HepG2 (cell line): ENCODE measurements at regions not wholly inside any gene's neighbourhood (a gene's known extent, or its start where the extent isn't known, plus 50 kb on each side); places are given as distances from the start of the nearest gene placed in this dataset.

Experiments used
- ATAC-seq: fragments of 200-7000 bp; cut with Tn5 transposase; 3 replicates; pipeline ENCODE4 v1.9.1; 2020; ENCODE audit warnings: mild to moderate bottlenecking, moderate library complexity
- BruUV-seq: library from RNA; stranded (reverse); fragments of 400-500 nt; replicated peaks from 2 replicates; lab custom pipeline; 2021; lab: Mats Ljungman, UMichigan
- CTCF ChIA-PET: fragments of 300-600 bp; formaldehyde crosslinking; extraction: SDS; loops from one replicate; lab custom pipeline; 2021; ENCODE audit warnings: low total read pairs, inconsistent platforms, low intra/inter-chr PET ratio; lab: Yijun Ruan, JAX
- POLR2A ChIA-PET: fragments of 350-600 bp; sonication (Branson Sonifier 250); formaldehyde crosslinking; loops from one replicate; lab custom pipeline; 2020; ENCODE audit warnings: antibody characterized with exemption, inconsistent platforms; lab: Yijun Ruan, JAX
- DNase-seq: peaks from one replicate; pipeline ENCODE4 v3.0.0-alpha.2; 2015; ENCODE audit warnings: low spot score
- FAIRE-seq: peaks from 3 replicates; lab custom pipeline; 2011; peaks lifted over from hg19 to GRCh38; lab: Jason Lieb, UNC
- H2AFZ ChIP-seq: one replicate; pipeline ENCODE4 v1.6.1; 2011; ENCODE audit warnings: low read length, inconsistent platforms
- H3K27ac ChIP-seq: fragments of 300-600 bp; 3 replicates; pipeline ENCODE4 v1.8.0; 2011; ENCODE audit warnings: mixed run types, mild to moderate bottlenecking, mixed read lengths, low read length, inconsistent platforms; ENCODE audit not compliant: insufficient read depth; ENCODE audit errors: extremely low read length
- H3K27me3 ChIP-seq, 2 experiments: fragments of 200-600 bp in 1 of 2; 2 replicates in 1 of 2; 3 replicates in 1 of 2; pipeline versions ENCODE4 v1.6.0 to v1.8.0; 2011; ENCODE audit warnings: low read length in 2 of 2, mild to moderate bottlenecking in 2 of 2, moderate library complexity in 2 of 2, inconsistent platforms in 1 of 2; ENCODE audit not compliant: insufficient read depth in 2 of 2, control insufficient read depth in 1 of 2
- H3K36me3 ChIP-seq, 2 experiments: fragments of 200-600 bp in 1 of 2; replicated peaks in 1 of 2; 2 replicates in 1 of 2; 3 replicates in 1 of 2; pipeline versions ENCODE4 v1.5.1 to v1.8.0; 2011; ENCODE audit warnings: low read length in 2 of 2, inconsistent platforms in 1 of 2; ENCODE audit not compliant: insufficient read depth in 2 of 2, control insufficient read depth in 1 of 2
- H3K4me1 ChIP-seq: 2 replicates; pipeline ENCODE4 v1.5.1; 2012; ENCODE audit warnings: low read length, inconsistent platforms; ENCODE audit not compliant: insufficient read depth
- H3K4me2 ChIP-seq: 2 replicates; pipeline ENCODE4 v1.6.0; 2011; ENCODE audit warnings: low read depth, low read length, inconsistent platforms
- H3K4me3 ChIP-seq, 3 experiments: fragments of 200-600 bp in 1 of 3; sonication (generic), shearing (Covaris generic) in 1 of 3; replicated peaks in 1 of 3; 2 replicates each; pipeline ENCODE4 v1.5.1; 2011 to 2016; ENCODE audit warnings: low read length in 3 of 3, inconsistent platforms in 2 of 3, low read depth in 2 of 3, mild to moderate bottlenecking in 2 of 3, control low read depth in 1 of 3, mixed read lengths in 1 of 3; ENCODE audit not compliant: insufficient read depth in 1 of 3
- H3K79me2 ChIP-seq: one replicate; pipeline ENCODE4 v1.6.1; 2011; ENCODE audit warnings: low read length, inconsistent platforms; ENCODE audit not compliant: insufficient read depth
- H3K9ac ChIP-seq: 2 replicates; pipeline ENCODE4 v1.6.0; 2011; ENCODE audit warnings: mild to moderate bottlenecking, low read depth, low read length, inconsistent platforms; ENCODE audit not compliant: insufficient read depth
- H3K9me3 ChIP-seq: 2 replicates; pipeline ENCODE4 v1.5.1; 2012; ENCODE audit warnings: mild to moderate bottlenecking, low read length
- H4K20me1 ChIP-seq: 2 replicates; pipeline ENCODE4 v1.6.0; 2011; ENCODE audit warnings: inconsistent platforms, mild to moderate bottlenecking, low read length, moderate library complexity; ENCODE audit not compliant: insufficient read depth
- IRF1 ChIP-seq: sonication (generic); formaldehyde crosslinking; IDR thresholded peaks from 2 replicates; pipeline ENCODE4 v1.4.0; 2020; ENCODE audit warnings: low read depth, mild to moderate bottlenecking, missing genetic modification reagents
- ISL2 ChIP-seq: sonication (generic); formaldehyde crosslinking; IDR thresholded peaks from 2 replicates; pipeline ENCODE4 v1.5.0; 2020; ENCODE audit warnings: missing genetic modification reagents
- KDM3A ChIP-seq: IDR thresholded peaks from 2 replicates; pipeline ENCODE4 v1.6.1; 2018; ENCODE audit warnings: low read depth, missing compliant biosample characterization
- MED1 ChIP-seq: sonication (generic); formaldehyde crosslinking; IDR thresholded peaks from 2 replicates; pipeline ENCODE4 v1.4.0; 2020; ENCODE audit warnings: missing genetic modification reagents
- POLR2A ChIP-seq, 2 experiments: IDR thresholded peaks; 2 replicates each; pipeline ENCODE4 v1.6.1; 2011; ENCODE audit warnings: low read depth in 2 of 2, low read length in 2 of 2, mild to moderate bottlenecking in 1 of 2, moderate library complexity in 1 of 2; ENCODE audit not compliant: insufficient read depth in 1 of 2
- ZBTB3 ChIP-seq: sonication (generic); formaldehyde crosslinking; IDR thresholded peaks from 2 replicates; pipeline ENCODE4 v1.4.0; 2020; ENCODE audit warnings: low read depth, mild to moderate bottlenecking, moderate library complexity, missing genetic modification reagents, borderline replicate concordance
- ZNF282 ChIP-seq: fragments of 450-650 bp; IDR thresholded peaks from 2 replicates; pipeline ENCODE4 v1.6.1; 2018; ENCODE audit not compliant: partially characterized antibody
- ZSCAN21 ChIP-seq: sonication (generic); formaldehyde crosslinking; IDR thresholded peaks from 2 replicates; pipeline ENCODE4 v1.8.0; 2022; ENCODE audit warnings: mild to moderate bottlenecking, missing genetic modification reagents, moderate library complexity, borderline replicate concordance
- WGBS: methylation state at CpG from one replicate; pipeline ENCODE4 v1.1.6; 2017; ENCODE audit warnings: low lambda C conversion rate; 5-methylcytosine and 5-hydroxymethylcytosine counted together
- in situ Hi-C: cut with HindIII; loops from 2 replicates; pipeline ENCODE4 v1.10.0; 2017; ENCODE audit warnings: low pct_unique_long_range_greater_than_20kb; ENCODE audit not compliant: extremely low pct_ligation_motif_present
- intact Hi-C: fragments of 100-400 bp; cut with micrococcal nuclease; formaldehyde crosslinking; loops from one replicate; pipeline ENCODE4 v1.10.0; 2022; ENCODE audit not compliant: unreplicated experiment
- TF ChIP-seq, protein P1 (sequence below): sonication (generic); formaldehyde crosslinking; IDR thresholded peaks from 2 replicates; pipeline ENCODE4 v1.4.0; 2020; ENCODE audit warnings: missing genetic modification reagents

DNA sequence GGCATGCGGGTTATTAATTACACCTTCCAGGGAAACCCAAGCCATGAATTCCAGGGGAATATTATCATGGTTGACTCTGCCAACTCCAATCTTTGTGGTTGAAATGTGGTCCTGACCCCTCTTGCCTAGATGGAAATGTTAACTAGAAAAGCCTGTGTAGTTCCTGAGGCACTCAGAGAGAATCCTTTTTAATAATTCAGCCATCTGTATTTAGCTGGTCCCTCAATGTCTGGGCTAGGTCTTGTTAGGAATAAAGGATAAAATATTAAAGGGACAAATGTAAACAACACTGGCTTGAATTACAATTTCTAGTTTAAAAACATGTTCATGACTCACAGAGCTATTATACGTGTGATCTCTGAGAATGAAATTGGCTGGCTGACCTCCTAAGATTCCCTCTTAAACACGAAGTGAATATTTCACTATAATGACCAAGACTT lies 435.2 kb upstream of the SUCLG2 start:
- WGBS, result 7% methylated on average over 3 of the region's 3 CpGs
- Histone ChIP-seq H3K4me3 (no peak overlapping the region), H3K79me2 (no peaks in the 10 kb centered on the region), H3K4me2 (no peak overlapping the region), H3K36me3 (no peaks in the 10 kb centered on the region), H3K27ac (no peak overlapping the region), H4K20me1 (no peaks in the 10 kb centered on the region), H3K4me1 (no peaks in the 10 kb centered on the region), H3K27me3 (no peaks in the 10 kb centered on the region), H3K9me3 (no peaks in the 10 kb centered on the region), H3K9ac (no peak overlapping the region), H2AFZ (no peak overlapping the region)
- TF ChIP-seq ISL2 (CRISPR knock-in tag) (no peak), ZNF282 (no peak)
- CTCF ChIA-PET, result no interaction called here
- BruUV-seq, result no TSS peak
- ATAC-seq (no peak), FAIRE-seq (no peak), DNase-seq (no peak)
- POLR2A ChIA-PET, result no interaction called here
- in situ Hi-C loops (no loop called here), intact Hi-C loops (no loop called here)

- no TSS peak for BruUV-seq
- H4K20me1 ChIP-seq, result no peaks in the 10 kb centered on the region
Observed at GRCh38 chr3:68088636-68089035, 434.2 kb upstream of the SUCLG2 start.

More at GRCh38 chr3:68088636-68089035, 434.2 kb upstream of the SUCLG2 start:
- H2AFZ ChIP-seq, result no peak overlapping the region
- WGBS, result 6% methylated on average over 3 of the region's 3 CpGs
- ChIA-PET CTCF (no interaction called here), POLR2A (no interaction called here)
- H3K79me2 ChIP-seq, result no peaks in the 10 kb centered on the region
- H3K27me3 ChIP-seq, result no peaks in the 10 kb centered on the region
- ATAC-seq (no peak), DNase-seq (no peak), FAIRE-seq (no peak)
- no peaks in the 10 kb centered on the region for H3K9me3 ChIP-seq
- no peaks in the 10 kb centered on the region for H3K36me3 ChIP-seq
- H3K27ac ChIP-seq, result no peak overlapping the region
- H3K4me1 ChIP-seq, result no peaks in the 10 kb centered on the region
- no peak overlapping the region for H3K4me2 ChIP-seq
- in situ Hi-C loops, result no loop called here
- intact Hi-C loops, result no loop called here
- H3K4me3 ChIP-seq, result no peak overlapping the region
- TF ChIP-seq ZSCAN21 (CRISPR knock-in tag) (no peak), IRF1 (CRISPR knock-in tag) (no peak), KDM3A (no peak), POLR2A (IDR thresholded peaks at IDR 0.05; ENCODE audit: insufficient read depth in 1 of 2, low read depth in 2 of 2, low read length in 2 of 2) (no peak), ZBTB3 (CRISPR knock-in tag) (no peak), MED1 (CRISPR knock-in tag) (no peak)
- TF ChIP-seq, protein P1, sequence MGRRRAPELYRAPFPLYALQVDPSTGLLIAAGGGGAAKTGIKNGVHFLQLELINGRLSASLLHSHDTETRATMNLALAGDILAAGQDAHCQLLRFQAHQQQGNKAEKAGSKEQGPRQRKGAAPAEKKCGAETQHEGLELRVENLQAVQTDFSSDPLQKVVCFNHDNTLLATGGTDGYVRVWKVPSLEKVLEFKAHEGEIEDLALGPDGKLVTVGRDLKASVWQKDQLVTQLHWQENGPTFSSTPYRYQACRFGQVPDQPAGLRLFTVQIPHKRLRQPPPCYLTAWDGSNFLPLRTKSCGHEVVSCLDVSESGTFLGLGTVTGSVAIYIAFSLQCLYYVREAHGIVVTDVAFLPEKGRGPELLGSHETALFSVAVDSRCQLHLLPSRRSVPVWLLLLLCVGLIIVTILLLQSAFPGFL (CRISPR knock-in tag), result no peak
- no peak overlapping the region for H3K9ac ChIP-seq
